GM12874 (cell line): ENCODE measurements at regions not wholly inside any gene's neighbourhood (a gene's known extent, or its start where the extent isn't known, plus 50 kb on each side); places are given as distances from the start of the nearest gene placed in this dataset.

Source experiments
- CTCF ChIP-seq: IDR thresholded peaks from 2 replicates; pipeline ENCODE4 v1.5.1; 2011; ENCODE audit warnings: low read depth, mild to moderate bottlenecking, control low read depth, low read length, moderate library complexity; ENCODE audit not compliant: insufficient read depth

DNA sequence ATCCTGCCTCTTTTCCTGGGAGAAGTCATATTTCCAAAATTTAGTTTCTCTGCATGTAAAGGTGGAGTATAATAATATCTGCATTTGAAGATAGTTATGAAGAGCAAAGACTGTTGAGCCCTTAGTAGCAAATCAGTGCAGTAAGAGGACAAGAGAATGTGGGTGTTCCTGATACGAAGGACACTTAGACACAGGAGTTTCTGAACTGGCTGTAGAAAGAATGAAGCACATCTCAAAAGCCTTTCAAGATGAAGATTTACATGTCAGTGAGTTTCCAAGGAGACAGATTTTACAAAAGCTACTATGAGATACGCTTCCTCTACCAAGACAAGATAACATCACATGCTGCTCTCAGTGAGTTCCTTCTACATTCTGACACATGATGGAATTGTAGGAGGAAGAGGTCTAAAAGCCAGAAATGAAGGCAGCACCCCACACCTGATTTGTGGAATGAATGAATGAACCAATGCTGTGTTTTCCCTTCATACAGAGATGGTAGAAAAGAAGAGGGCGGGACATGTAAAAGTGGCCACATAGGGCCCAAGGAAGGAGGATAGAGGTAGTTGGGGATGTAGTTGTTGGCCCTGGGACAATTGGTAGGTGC, 173.6 kb upstream of the PDE1C start:
- TF ChIP-seq CTCF, result no peak

GRCh38 chr7:32242436-32242835, 172.2 kb upstream of the PDE1C start:
- TF ChIP-seq CTCF, result no peak

DNA sequence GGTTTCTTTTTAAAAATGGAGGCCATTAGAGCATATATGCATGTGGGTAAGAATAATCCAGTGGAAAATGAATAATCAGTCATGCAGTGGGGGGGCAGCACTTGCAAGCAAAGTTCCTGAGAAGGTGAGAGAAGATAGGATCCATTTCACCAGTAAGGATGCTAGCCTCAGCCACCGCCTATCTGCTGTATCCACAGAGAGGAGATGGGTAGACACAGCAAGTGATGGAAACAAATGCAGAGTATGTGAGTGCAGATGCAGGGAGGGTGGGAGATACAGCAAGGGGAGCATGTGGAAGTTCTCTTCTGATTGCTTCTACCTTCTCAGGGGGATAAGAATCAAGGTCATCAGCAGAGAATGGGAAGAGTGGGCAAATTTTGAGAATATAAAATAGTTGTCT, 171.4 kb upstream of the PDE1C start:
- TF ChIP-seq CTCF, result no peak

DNA sequence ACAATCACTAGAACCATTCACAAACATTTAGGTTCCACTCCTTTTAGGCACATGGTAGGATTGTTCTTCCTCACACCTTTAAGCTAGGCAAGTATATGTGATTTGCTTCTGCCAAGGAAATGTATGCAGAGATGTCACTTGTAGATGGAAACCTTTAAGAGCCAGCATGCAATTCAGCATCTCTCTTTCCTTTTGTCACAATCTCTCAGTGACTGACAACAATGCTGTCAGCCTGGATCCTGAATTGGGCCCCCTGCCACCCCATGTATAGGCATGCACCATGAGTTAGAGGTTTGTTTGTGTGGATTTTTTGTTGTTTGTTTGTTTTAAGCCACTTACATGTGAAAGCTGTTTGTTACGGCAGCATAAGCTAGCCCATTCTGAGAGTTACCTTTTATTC, 169.6 kb upstream of the PDE1C start:
- TF ChIP-seq CTCF, result no peak

DNA sequence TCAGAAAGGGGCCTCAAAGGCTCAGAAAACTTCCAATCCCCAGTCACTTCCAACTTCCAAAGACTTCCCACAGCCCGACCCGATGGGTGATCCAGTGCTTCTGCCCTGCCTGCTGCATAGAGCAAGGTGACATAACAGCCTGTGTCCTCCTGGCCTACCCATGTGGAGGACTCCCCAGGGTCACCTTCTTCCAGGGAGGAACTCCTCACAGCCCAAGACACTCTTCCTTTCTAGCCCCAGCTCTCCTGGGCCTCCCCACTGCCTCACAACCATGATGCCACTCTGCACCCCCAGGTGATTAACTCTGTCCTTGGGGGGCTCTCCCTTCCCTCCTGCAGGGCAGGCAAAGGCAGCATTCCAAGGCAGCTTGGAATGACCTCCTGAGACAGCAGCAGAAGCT, 158.4 kb upstream of the PDE1C start:
- TF ChIP-seq CTCF, result no peak

DNA sequence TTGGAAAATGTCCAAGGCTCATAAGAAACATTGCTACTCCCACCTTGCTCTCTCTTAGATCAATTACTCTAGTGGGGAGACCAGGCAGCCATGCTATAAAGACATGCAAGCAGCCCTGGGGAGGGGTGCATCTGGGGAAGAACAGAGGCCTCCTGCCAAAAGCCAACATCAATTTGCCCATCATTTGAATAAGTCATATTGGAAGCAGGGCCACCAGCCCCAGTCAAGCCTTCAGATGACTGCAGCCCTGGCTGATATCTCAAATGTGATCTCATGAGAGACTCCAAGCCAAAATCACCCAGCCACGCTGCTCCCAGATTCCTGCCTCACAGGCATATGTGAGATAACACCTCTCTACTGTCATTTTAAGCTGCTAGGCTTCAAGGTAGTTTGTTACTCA, 157.5 kb upstream of the PDE1C start:
- no peak for TF ChIP-seq CTCF

DNA sequence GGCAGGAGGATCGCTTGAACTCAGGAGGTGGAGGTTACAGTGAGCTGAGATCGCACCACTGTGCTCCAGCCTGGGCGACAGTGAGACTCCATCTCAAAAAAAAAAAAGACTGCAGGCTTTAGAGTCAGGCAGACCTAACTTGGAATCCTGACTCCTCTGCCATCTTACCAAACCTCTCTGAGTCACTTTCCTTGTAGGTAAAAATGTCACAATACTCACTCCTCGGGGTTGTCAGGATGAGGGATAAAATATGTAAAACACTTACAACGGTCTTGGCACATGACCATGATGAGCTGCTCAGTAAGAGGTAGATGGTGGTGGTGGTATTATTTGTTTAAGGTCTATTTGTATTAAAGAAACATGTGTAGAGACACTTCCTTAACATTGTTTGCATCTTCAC, 154.1 kb upstream of the PDE1C start:
- no peak for TF ChIP-seq CTCF

DNA sequence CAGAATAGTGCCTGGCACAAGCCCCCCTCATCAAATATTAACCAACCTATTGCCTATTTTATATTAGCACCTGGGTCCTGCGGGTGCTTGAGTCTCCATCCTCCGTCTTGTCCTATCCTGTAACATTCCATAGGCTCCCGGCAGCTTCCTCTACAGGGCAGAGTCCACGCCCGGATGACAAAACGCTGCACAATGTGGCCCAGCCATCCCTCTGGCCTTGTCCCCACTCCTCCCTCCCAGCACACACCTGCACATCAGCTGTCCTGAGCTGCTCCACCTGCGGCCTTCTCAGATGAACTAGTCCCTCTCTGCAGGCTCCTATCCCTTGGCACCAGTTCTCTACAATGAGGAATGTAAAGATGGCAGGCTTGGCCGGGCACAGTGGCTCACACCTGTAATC, 153.5 kb upstream of the PDE1C start:
- TF ChIP-seq CTCF, result no peak
